A673 (cell line): ENCODE measurements at regions not wholly inside any gene's neighbourhood (a gene's known extent, or its start where the extent isn't known, plus 50 kb on each side); places are given as distances from the start of the nearest gene placed in this dataset.

Source experiments
- BruUV-seq: library from RNA; stranded (reverse); fragments of 400-500 nt; replicated peaks from 2 replicates; lab custom pipeline; 2021; lab: Mats Ljungman, UMichigan
- CTCF ChIA-PET: fragments of 300-600 bp; sonication (Branson Sonifier 250); formaldehyde crosslinking; loops from one replicate; lab custom pipeline; 2022; ENCODE audit warnings: antibody characterized with exemption; lab: Charles Lee
- POLR2A ChIA-PET: fragments of 300-600 bp; sonication (Branson Sonifier 250); formaldehyde crosslinking; loops from one replicate; lab custom pipeline; 2022; ENCODE audit warnings: antibody characterized with exemption; ENCODE audit not compliant: low non-redundant PET; lab: Charles Lee
- DNase-seq: peaks from one replicate; pipeline ENCODE4 v3.0.0-alpha.2; 2015; ENCODE audit warnings: low spot score
- H3K27ac ChIP-seq: fragments of 200-600 bp; sonication (generic); 2 replicates; pipeline ENCODE4 v1.5.1; 2016; ENCODE audit warnings: mixed run types, low read depth, mild to moderate bottlenecking, mixed read lengths, antibody characterized with exemption, low read length; ENCODE audit not compliant: poor library complexity, severe bottlenecking
- H3K27me3 ChIP-seq: fragments of 200-600 bp; sonication (generic); replicated peaks from 2 replicates; pipeline ENCODE4 v1.6.1; 2017; ENCODE audit warnings: mixed run types, low read depth, mild to moderate bottlenecking, mixed read lengths, antibody characterized with exemption, low read length; ENCODE audit not compliant: insufficient read depth, poor library complexity
- H3K36me3 ChIP-seq: fragments of 200-600 bp; sonication (generic); 2 replicates; pipeline ENCODE4 v1.6.1; 2016; ENCODE audit warnings: mixed run types, mild to moderate bottlenecking, mixed read lengths, antibody characterized with exemption, low read length; ENCODE audit not compliant: insufficient read depth, poor library complexity, severe bottlenecking
- H3K4me1 ChIP-seq: fragments of 200-600 bp; sonication (generic); 2 replicates; pipeline ENCODE4 v1.6.1; 2017; ENCODE audit warnings: mixed run types, mild to moderate bottlenecking, mixed read lengths, antibody characterized with exemption, low read length; ENCODE audit not compliant: insufficient read depth, poor library complexity, severe bottlenecking
- H3K4me3 ChIP-seq: fragments of 200-600 bp; sonication (generic); 2 replicates; pipeline ENCODE4 v1.5.1; 2016; ENCODE audit warnings: low read depth, mixed run types, mild to moderate bottlenecking, mixed read lengths, low read length; ENCODE audit not compliant: poor library complexity, severe bottlenecking
- H3K9me3 ChIP-seq: fragments of 200-600 bp; sonication (generic); 2 replicates; pipeline ENCODE4 v1.6.1; 2016; ENCODE audit warnings: mixed run types, low read depth, mild to moderate bottlenecking, mixed read lengths, antibody characterized with exemption, low read length; ENCODE audit not compliant: poor library complexity, severe bottlenecking
- EZH2 ChIP-seq: fragments of 200-600 bp; sonication (generic); IDR thresholded peaks from 2 replicates; pipeline ENCODE4 v1.6.1; 2017; ENCODE audit warnings: borderline replicate concordance, low read depth, mild to moderate bottlenecking, mixed read lengths, antibody characterized with exemption, low read length; ENCODE audit not compliant: poor library complexity, severe bottlenecking
- intact Hi-C: fragments of 100-400 bp; cut with micrococcal nuclease; formaldehyde crosslinking; loops from one replicate; pipeline ENCODE4 v1.10.0; 2022; ENCODE audit not compliant: unreplicated experiment
- TF ChIP-seq, protein P1 (sequence below): fragments of 300-800, 200-600 bp; sonication (generic); conservative IDR thresholded peaks from 2 replicates; pipeline ENCODE4 v1.5.1; 2017; ENCODE audit warnings: low read depth, mild to moderate bottlenecking, antibody characterized with exemption, low read length, moderate library complexity, mixed read lengths

DNA sequence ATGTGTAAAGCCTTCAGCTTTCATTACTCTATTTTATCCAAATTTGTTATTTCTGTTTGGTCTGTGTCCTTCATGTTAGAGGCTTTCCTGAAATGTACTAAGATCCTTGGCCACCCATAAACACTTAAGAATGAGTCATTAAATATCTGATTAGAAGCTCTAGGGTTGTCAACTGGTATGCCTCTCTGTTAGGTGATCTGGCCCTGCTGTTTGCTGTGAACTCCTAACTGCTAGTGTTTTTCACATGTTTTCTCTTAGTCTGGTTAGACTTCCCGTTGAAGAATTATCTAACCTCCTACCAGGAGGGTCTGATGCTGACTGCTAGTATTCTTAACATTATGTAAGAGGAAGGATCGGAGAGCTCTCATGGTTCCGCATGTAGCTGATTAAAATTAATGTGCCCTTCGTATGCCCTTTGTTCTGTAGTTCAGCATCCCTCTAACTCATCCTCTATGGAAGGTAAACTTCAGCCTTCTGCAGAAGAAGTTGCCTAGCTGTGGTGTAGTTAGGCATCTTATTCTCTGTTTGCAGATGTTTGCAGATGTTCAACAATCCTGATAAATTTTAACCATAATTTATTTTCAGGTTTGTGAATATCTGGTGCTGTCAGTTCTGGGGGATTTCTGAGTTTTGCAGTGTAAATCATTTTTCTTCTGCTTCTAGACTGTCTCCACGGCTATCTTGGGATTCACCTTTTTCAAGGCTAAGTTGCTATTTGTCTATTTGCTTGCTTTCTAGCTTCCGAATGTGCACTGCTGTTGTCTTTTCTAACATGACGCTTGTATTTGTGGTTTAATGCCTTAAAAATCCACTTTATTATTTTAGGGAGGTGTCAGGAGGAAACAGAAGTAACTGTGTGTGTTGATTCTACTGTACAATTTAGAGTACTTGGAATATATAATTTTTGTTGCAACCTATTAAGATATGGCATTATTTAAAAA is 207.2 kb upstream of the SPRY2 start:
- CTCF ChIA-PET = no interaction called here
- BruUV-seq = no TSS peak
- peaks cover 7% of the 10 kb centered on the region for H3K27me3 ChIP-seq
- intact Hi-C loops = no loop called here
- no peaks in the 10 kb centered on the region for H3K9me3 ChIP-seq
- peaks cover 12% of the 10 kb centered on the region for H3K4me1 ChIP-seq
- H3K36me3 ChIP-seq = no peaks in the 10 kb centered on the region
- TF ChIP-seq, protein P1, sequence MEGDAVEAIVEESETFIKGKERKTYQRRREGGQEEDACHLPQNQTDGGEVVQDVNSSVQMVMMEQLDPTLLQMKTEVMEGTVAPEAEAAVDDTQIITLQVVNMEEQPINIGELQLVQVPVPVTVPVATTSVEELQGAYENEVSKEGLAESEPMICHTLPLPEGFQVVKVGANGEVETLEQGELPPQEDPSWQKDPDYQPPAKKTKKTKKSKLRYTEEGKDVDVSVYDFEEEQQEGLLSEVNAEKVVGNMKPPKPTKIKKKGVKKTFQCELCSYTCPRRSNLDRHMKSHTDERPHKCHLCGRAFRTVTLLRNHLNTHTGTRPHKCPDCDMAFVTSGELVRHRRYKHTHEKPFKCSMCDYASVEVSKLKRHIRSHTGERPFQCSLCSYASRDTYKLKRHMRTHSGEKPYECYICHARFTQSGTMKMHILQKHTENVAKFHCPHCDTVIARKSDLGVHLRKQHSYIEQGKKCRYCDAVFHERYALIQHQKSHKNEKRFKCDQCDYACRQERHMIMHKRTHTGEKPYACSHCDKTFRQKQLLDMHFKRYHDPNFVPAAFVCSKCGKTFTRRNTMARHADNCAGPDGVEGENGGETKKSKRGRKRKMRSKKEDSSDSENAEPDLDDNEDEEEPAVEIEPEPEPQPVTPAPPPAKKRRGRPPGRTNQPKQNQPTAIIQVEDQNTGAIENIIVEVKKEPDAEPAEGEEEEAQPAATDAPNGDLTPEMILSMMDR = no peak
- no peak for TF ChIP-seq EZH2
- no peak overlapping the region for H3K4me3 ChIP-seq
- POLR2A ChIA-PET = interaction anchor here (0.6 kb wide), 1 partner anchor 1784 kb away, joined by 3 read pairs; no protein-coding TSS in a partner anchor
- H3K27ac ChIP-seq = no peak overlapping the region
- no peak for DNase-seq

DNA sequence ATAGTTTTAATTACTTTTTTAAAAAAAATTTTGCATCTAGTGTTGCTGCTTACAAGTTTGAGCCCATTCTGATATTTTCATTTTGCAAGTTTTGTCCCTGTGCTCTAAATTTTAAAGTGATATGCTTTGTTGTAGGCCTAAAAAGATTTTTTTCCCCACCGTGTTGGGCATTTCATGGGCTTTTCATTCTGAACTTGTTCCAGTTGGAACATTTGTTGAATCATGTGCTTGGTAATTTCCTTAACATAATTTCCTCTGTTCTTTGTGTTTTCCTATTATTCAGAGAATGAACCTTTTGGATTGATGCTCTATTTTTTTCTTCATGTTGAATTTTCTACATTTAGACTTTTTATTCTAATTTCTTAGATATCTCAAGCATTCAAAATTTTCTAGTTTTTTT is 206.4 kb upstream of the SPRY2 start:
- H3K4me3 ChIP-seq = no peak overlapping the region
- H3K4me1 ChIP-seq = peaks cover 6% of the 10 kb centered on the region
- H3K27me3 ChIP-seq = peaks cover 7% of the 10 kb centered on the region
- CTCF ChIA-PET = no interaction called here
- no peak overlapping the region for H3K27ac ChIP-seq
- no peak for DNase-seq
- intact Hi-C loops = no loop called here
- POLR2A ChIA-PET = no interaction called here
- TF ChIP-seq EZH2 = no peak
- TF ChIP-seq, protein P1 = no peak
- H3K36me3 ChIP-seq = no peaks in the 10 kb centered on the region
- BruUV-seq = no TSS peak
- H3K9me3 ChIP-seq = no peaks in the 10 kb centered on the region

DNA sequence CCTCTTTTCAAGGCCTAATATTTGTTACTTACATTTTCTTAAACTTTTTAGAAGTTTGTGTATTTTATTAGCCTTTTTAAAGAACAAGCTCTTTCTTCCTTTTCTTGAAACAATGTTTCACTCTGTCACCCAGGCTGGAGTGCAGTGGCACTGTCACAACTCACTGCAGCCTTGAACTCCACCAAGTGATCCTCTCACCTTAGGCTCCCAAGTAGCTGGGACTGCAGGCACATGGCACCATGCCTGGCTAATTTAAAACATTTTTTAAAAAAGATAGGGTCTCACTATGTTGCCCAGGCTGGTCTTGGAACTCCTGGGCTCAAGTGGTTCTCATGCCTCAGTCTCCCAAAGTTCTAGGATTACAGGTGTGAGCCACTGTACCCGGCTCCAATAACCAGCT is 192.2 kb upstream of the SPRY2 start:
- no peaks in the 10 kb centered on the region for H3K27me3 ChIP-seq
- H3K9me3 ChIP-seq = peaks cover 11% of the 10 kb centered on the region
- POLR2A ChIA-PET = interaction anchor here (0.6 kb wide), 1 partner anchor 10 kb away, joined by 4 read pairs; no protein-coding TSS in a partner anchor
- BruUV-seq = no TSS peak
- DNase-seq = no peak
- intact Hi-C loops = no loop called here
- H3K36me3 ChIP-seq = no peaks in the 10 kb centered on the region
- H3K4me1 ChIP-seq = no peaks in the 10 kb centered on the region
- no peak overlapping the region for H3K27ac ChIP-seq
- CTCF ChIA-PET = no interaction called here
- TF ChIP-seq, protein P1 = no peak
- TF ChIP-seq EZH2 = no peak
- no peak overlapping the region for H3K4me3 ChIP-seq
